CD4-positive, alpha-beta T cell treated with Interleukin-2 at 100 ng/mL for 4 hours (primary cell): ENCODE measurements at regions not wholly inside any gene's neighbourhood (a gene's known extent, or its start where the extent isn't known, plus 50 kb on each side); places are given as distances from the start of the nearest gene placed in this dataset.

Experiments
- DNase-seq: peaks from one replicate; pipeline ENCODE4 v3.0.0-alpha.2; 2020; ENCODE audit warnings: low spot score

- DNase-seq = no peak
Observed at GRCh38 chr9:107983762-107984161, 494.2 kb upstream of the KLF4 start.

GRCh38 chr9:107983181-107983603 lies 493.6 kb upstream of the KLF4 start:
- DNase-seq = no peak

- no peak for DNase-seq
Observed at GRCh38 chr9:107982745-107983144, 493.2 kb upstream of the KLF4 start.

GRCh38 chr9:107982001-107982400 lies 492.4 kb upstream of the KLF4 start:
- no peak for DNase-seq

- no peak for DNase-seq
Observed at GRCh38 chr9:107980984-107981383, 491.4 kb upstream of the KLF4 start.

- DNase-seq = no peak
Observed at GRCh38 chr9:107976767-107977166, 487.2 kb upstream of the KLF4 start.

GRCh38 chr9:107975426-107976010 lies 485.9 kb upstream of the KLF4 start:
- DNase-seq = no peak

- DNase-seq = no peak
Observed at GRCh38 chr9:107973451-107973850, 483.9 kb upstream of the KLF4 start.

GRCh38 chr9:107972346-107972745 lies 482.8 kb upstream of the KLF4 start:
- no peak for DNase-seq

- DNase-seq = no peak
Observed at GRCh38 chr9:107971241-107971640, 481.7 kb upstream of the KLF4 start.

- no peak for DNase-seq
Observed at GRCh38 chr9:107970726-107971125, 481.2 kb upstream of the KLF4 start.

- no peak for DNase-seq
Observed at GRCh38 chr9:107969727-107970126, 480.2 kb upstream of the KLF4 start.

- DNase-seq = no peak
Observed at GRCh38 chr9:107969141-107969540, 479.6 kb upstream of the KLF4 start.

GRCh38 chr9:107963246-107963645 lies 473.7 kb upstream of the KLF4 start:
- DNase-seq = no peak

GRCh38 chr9:107960916-107961315 lies 471.3 kb upstream of the KLF4 start:
- no peak for DNase-seq

GRCh38 chr9:107954312-107954711 lies 464.7 kb upstream of the KLF4 start:
- DNase-seq = no peak

GRCh38 chr9:107953556-107954125 lies 464.1 kb upstream of the KLF4 start:
- no peak for DNase-seq

- DNase-seq = no peak
Observed at GRCh38 chr9:107952773-107953172, 463.2 kb upstream of the KLF4 start.

- DNase-seq = no peak
Observed at GRCh38 chr9:107951511-107951910, 461.9 kb upstream of the KLF4 start.

- DNase-seq = no peak
Observed at GRCh38 chr9:107949061-107949460, 459.5 kb upstream of the KLF4 start.

GRCh38 chr9:107948601-107949000 lies 459.0 kb upstream of the KLF4 start:
- no peak for DNase-seq

GRCh38 chr9:107948086-107948485 lies 458.5 kb upstream of the KLF4 start:
- no peak for DNase-seq

- no peak for DNase-seq
Observed at GRCh38 chr9:107946364-107947141, 457.0 kb upstream of the KLF4 start.

- no peak for DNase-seq
Observed at GRCh38 chr9:107945961-107946360, 456.4 kb upstream of the KLF4 start.
